SIG-M5 (cell line): ENCODE measurements at regions not wholly inside any gene's neighbourhood (a gene's known extent, or its start where the extent isn't known, plus 50 kb on each side); places are given as distances from the start of the nearest gene placed in this dataset.

Source experiments
- DNase-seq: peaks from one replicate; lab custom pipeline; 2025; lab: John Stamatoyannopoulos, UW

GRCh38 chr1:81433676-81434075 lies 367.1 kb upstream of the ADGRL2 start:
- no peak for DNase-seq

GRCh38 chr1:81432654-81433109 lies 368.1 kb upstream of the ADGRL2 start:
- no peak for DNase-seq

- no peak for DNase-seq
These were observed 368.7 kb upstream of the ADGRL2 start for GRCh38 chr1:81432059-81432458.

- DNase-seq = no peak
These were observed 369.1 kb upstream of the ADGRL2 start for GRCh38 chr1:81431624-81432000.

- no peak for DNase-seq
These were observed 369.6 kb upstream of the ADGRL2 start for GRCh38 chr1:81430955-81431623.

GRCh38 chr1:81430236-81430938 lies 370.3 kb upstream of the ADGRL2 start:
- no peak for DNase-seq

GRCh38 chr1:81428998-81429397 lies 371.7 kb upstream of the ADGRL2 start:
- no peak for DNase-seq

- no peak for DNase-seq
These were observed 375.9 kb upstream of the ADGRL2 start for GRCh38 chr1:81424816-81425215.

GRCh38 chr1:81424061-81424460 lies 376.7 kb upstream of the ADGRL2 start:
- DNase-seq = no peak

GRCh38 chr1:81420760-81421159 lies 380.0 kb upstream of the ADGRL2 start:
- no peak for DNase-seq

GRCh38 chr1:81414488-81415015 lies 386.2 kb upstream of the ADGRL2 start:
- no peak for DNase-seq

- no peak for DNase-seq
These were observed 387.8 kb upstream of the ADGRL2 start for GRCh38 chr1:81412954-81413353.

- DNase-seq = no peak
These were observed 389.8 kb upstream of the ADGRL2 start for GRCh38 chr1:81410941-81411340.

- no peak for DNase-seq
These were observed 390.4 kb upstream of the ADGRL2 start for GRCh38 chr1:81410351-81410750.

GRCh38 chr1:81409780-81410274 lies 390.9 kb upstream of the ADGRL2 start:
- DNase-seq = no peak

GRCh38 chr1:81409262-81409661 lies 391.5 kb upstream of the ADGRL2 start:
- no peak for DNase-seq

GRCh38 chr1:81408419-81408818 lies 392.3 kb upstream of the ADGRL2 start:
- DNase-seq = no peak

GRCh38 chr1:81407000-81407821 lies 393.5 kb upstream of the ADGRL2 start:
- no peak for DNase-seq

GRCh38 chr1:81406292-81406999 lies 394.3 kb upstream of the ADGRL2 start:
- DNase-seq = no peak

GRCh38 chr1:81398041-81398440 lies 402.7 kb upstream of the ADGRL2 start:
- DNase-seq = no peak

- no peak for DNase-seq
These were observed 408.1 kb upstream of the ADGRL2 start for GRCh38 chr1:81392526-81393226.
